ENCODE measurements at regions not wholly inside any gene's neighbourhood (a gene's known extent, or its start where the extent isn't known, plus 50 kb on each side); places are given as distances from the start of the nearest gene placed in this dataset.

GRCh38 chr22:27525711-27526110 is 275.8 kb downstream of the MN1 start:
- no peak for TF ChIP-seq POLR2A (IDR thresholded peaks at IDR 0.05)
- no peak for TF ChIP-seq CTCF (IDR thresholded peaks at IDR 0.05)

GRCh38 chr22:27526901-27527300 is 274.7 kb downstream of the MN1 start:
- H3K9me3 ChIP-seq: no peaks in the 10 kb centered on the region
- H3K36me3 ChIP-seq: no peaks in the 10 kb centered on the region
- H3K4me3 ChIP-seq (replicated peaks in 1 of 3): no peak overlapping the region
- TF ChIP-seq CTCF (IDR thresholded peaks at IDR 0.05): no peak
- no peak for TF ChIP-seq POLR2A (IDR thresholded peaks at IDR 0.05)
- no peak overlapping the region for H3K27ac ChIP-seq
- DNase-seq: no peak
- no peaks in the 10 kb centered on the region for H3K27me3 ChIP-seq
- no peaks in the 10 kb centered on the region for H3K4me1 ChIP-seq
- 78% methylated on average over 6 of the region's 10 CpGs; no CpG with 5 or more reads in 1 of the 2 donors for WGBS, 2 donors
- intact Hi-C loops (cut with DNase I): no loop called here

More at GRCh38 chr22:27525711-27526110, 275.8 kb downstream of the MN1 start:
- no peaks in the 10 kb centered on the region for H3K9me3 ChIP-seq
- 94 to 96% methylated on average over 2 of the region's 2 CpGs for WGBS, 2 donors
- H3K4me1 ChIP-seq: no peaks in the 10 kb centered on the region
- intact Hi-C loops (cut with DNase I): no loop called here
- no peak overlapping the region for H3K27ac ChIP-seq
- DNase-seq: no peak
- H3K36me3 ChIP-seq: no peaks in the 10 kb centered on the region
- H3K4me3 ChIP-seq (replicated peaks in 1 of 3): no peak overlapping the region
- H3K27me3 ChIP-seq: no peaks in the 10 kb centered on the region

- Histone ChIP-seq H3K9me3 (no peaks in the 10 kb centered on the region), H3K4me3 (replicated peaks in 1 of 3) (no peak overlapping the region), H3K27me3 (no peaks in the 10 kb centered on the region), H3K36me3 (no peaks in the 10 kb centered on the region), H3K4me1 (no peaks in the 10 kb centered on the region), H3K27ac (no peak overlapping the region)
- DNase-seq: peak in 1 of 2 donors; percentile 1
- intact Hi-C loops (cut with DNase I): no loop called here
- no peak for TF ChIP-seq POLR2A (IDR thresholded peaks at IDR 0.05)
- TF ChIP-seq CTCF (IDR thresholded peaks at IDR 0.05): no peak
- WGBS, 2 donors: 75 to 80% methylated on average over 8 of the region's 8 CpGs
Observed at GRCh38 chr22:27531782-27532530, 269.6 kb downstream of the MN1 start.

GRCh38 chr22:27533105-27533745 is 268.3 kb downstream of the MN1 start:
- H3K4me3 ChIP-seq (replicated peaks in 1 of 3): no peak overlapping the region
- H3K9me3 ChIP-seq: no peaks in the 10 kb centered on the region
- TF ChIP-seq CTCF (IDR thresholded peaks at IDR 0.05) (no peak), POLR2A (IDR thresholded peaks at IDR 0.05) (no peak)
- no peaks in the 10 kb centered on the region for H3K27me3 ChIP-seq
- H3K4me1 ChIP-seq: no peaks in the 10 kb centered on the region
- no peaks in the 10 kb centered on the region for H3K36me3 ChIP-seq
- no peak overlapping the region for H3K27ac ChIP-seq
- intact Hi-C loops (cut with DNase I): no loop called here
- 62 to 64% methylated on average over 8 of the region's 8 CpGs for WGBS, 2 donors
- DNase-seq: no peak

GRCh38 chr22:27534720-27535125 is 266.8 kb downstream of the MN1 start:
- no peaks in the 10 kb centered on the region for H3K36me3 ChIP-seq
- H3K4me1 ChIP-seq: no peaks in the 10 kb centered on the region
- no peak overlapping the region for H3K27ac ChIP-seq
- no peak for TF ChIP-seq CTCF (IDR thresholded peaks at IDR 0.05)
- no peak for TF ChIP-seq POLR2A (IDR thresholded peaks at IDR 0.05)
- H3K4me3 ChIP-seq (replicated peaks in 1 of 3): no peak overlapping the region
- H3K9me3 ChIP-seq: no peaks in the 10 kb centered on the region
- no peak for DNase-seq
- WGBS, 2 donors: 66 to 71% methylated on average over 6 to 7 of the region's 7 CpGs
- H3K27me3 ChIP-seq: no peaks in the 10 kb centered on the region
- intact Hi-C loops (cut with DNase I): no loop called here
